DND-41 (cell line): ENCODE measurements at regions not wholly inside any gene's neighbourhood (a gene's known extent, or its start where the extent isn't known, plus 50 kb on each side); places are given as distances from the start of the nearest gene placed in this dataset.

Source experiments
- ATAC-seq: fragments of 200-7000 bp; cut with Tn5 transposase; 3 replicates; pipeline ENCODE4 v1.9.1; 2021; ENCODE audit warnings: low read depth; ENCODE audit not compliant: insufficient read depth
- DNase-seq: peaks from one replicate; pipeline ENCODE4 v3.0.0-alpha.2; 2020
- H2AFZ ChIP-seq: 2 replicates; pipeline ENCODE4 v1.6.0; 2012; ENCODE audit warnings: low read depth, low read length
- H3K27ac ChIP-seq: 2 replicates; pipeline ENCODE4 v1.5.1; 2012; ENCODE audit warnings: low read length, inconsistent platforms
- H3K27me3 ChIP-seq: fragments of 200-600 bp; sonication (generic); 2 replicates; pipeline ENCODE4 v1.6.0; 2012; ENCODE audit warnings: low read length, mild to moderate bottlenecking, inconsistent platforms; ENCODE audit not compliant: insufficient read depth, poor library complexity
- H3K36me3 ChIP-seq: 2 replicates; pipeline ENCODE4 v1.5.1; 2012; ENCODE audit warnings: low read length, inconsistent platforms; ENCODE audit not compliant: insufficient read depth
- H3K4me1 ChIP-seq: 2 replicates; pipeline ENCODE4 v1.5.1; 2012; ENCODE audit warnings: mild to moderate bottlenecking, low read length; ENCODE audit not compliant: insufficient read depth
- H3K4me2 ChIP-seq: 2 replicates; pipeline ENCODE4 v1.6.0; 2012; ENCODE audit warnings: mild to moderate bottlenecking, moderate library complexity, low read length, inconsistent platforms; ENCODE audit not compliant: insufficient read depth
- H3K4me3 ChIP-seq, 2 experiments: fragments of 200-600 bp in 1 of 2; shearing (Covaris generic) in 1 of 2; 2 replicates each; pipeline ENCODE4 v1.5.1; 2012 to 2016; ENCODE audit warnings: inconsistent platforms in 2 of 2, low read length in 2 of 2, mild to moderate bottlenecking in 2 of 2, low read depth in 1 of 2, moderate library complexity in 1 of 2
- H3K79me2 ChIP-seq: 2 replicates; pipeline ENCODE4 v1.6.0; 2012; ENCODE audit warnings: low read length, inconsistent platforms; ENCODE audit not compliant: insufficient read depth
- H3K9ac ChIP-seq: 2 replicates; pipeline ENCODE4 v1.6.0; 2012; ENCODE audit warnings: low read depth, mild to moderate bottlenecking, inconsistent platforms, low read length, moderate library complexity
- H3K9me3 ChIP-seq: 2 replicates; pipeline ENCODE4 v1.5.1; 2012; ENCODE audit warnings: low read length, moderate library complexity, mild to moderate bottlenecking, inconsistent platforms; ENCODE audit not compliant: insufficient read depth, severe bottlenecking
- H4K20me1 ChIP-seq: 2 replicates; pipeline ENCODE4 v1.6.0; 2012; ENCODE audit warnings: low read length; ENCODE audit not compliant: insufficient read depth
- CTCF ChIP-seq: IDR thresholded peaks from 2 replicates; pipeline ENCODE4 v1.5.1; 2012; ENCODE audit warnings: borderline replicate concordance, low read length, moderate library complexity, mild to moderate bottlenecking; ENCODE audit not compliant: poor library complexity, severe bottlenecking; ENCODE audit errors: extremely low read depth
- EZH2 ChIP-seq: IDR thresholded peaks from 3 replicates; pipeline ENCODE4 v1.6.1; 2012; ENCODE audit warnings: borderline replicate concordance, low read depth, mild to moderate bottlenecking, moderate library complexity, low read length, inconsistent platforms; ENCODE audit not compliant: severe bottlenecking

DNA sequence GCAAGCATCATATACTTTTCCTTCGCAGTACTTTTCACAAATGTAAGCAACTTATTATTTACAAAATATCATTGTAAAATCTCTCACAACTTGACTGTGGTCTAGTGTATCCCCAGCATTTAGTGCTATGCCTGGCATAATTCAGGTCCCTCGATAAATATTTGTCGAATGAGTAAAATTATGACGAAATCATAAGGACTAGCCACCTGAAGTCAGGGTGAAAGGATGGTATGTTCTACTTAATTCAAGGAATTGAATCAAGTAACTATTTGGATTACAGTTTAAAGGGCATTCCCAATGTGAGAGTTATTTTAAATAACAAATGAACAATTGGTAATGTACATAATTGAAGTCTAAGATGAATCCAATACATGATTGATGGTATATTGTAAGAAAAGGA lies 393.0 kb upstream of the SLC35B3 start:
- Histone ChIP-seq H2AFZ (no peak overlapping the region), H3K36me3 (no peaks in the 10 kb centered on the region), H3K4me2 (no peak overlapping the region), H3K27me3 (no peaks in the 10 kb centered on the region), H3K9ac (no peak overlapping the region), H3K9me3 (no peaks in the 10 kb centered on the region), H3K4me3 (no peak overlapping the region), H4K20me1 (no peaks in the 10 kb centered on the region), H3K79me2 (no peaks in the 10 kb centered on the region), H3K4me1 (no peaks in the 10 kb centered on the region), H3K27ac (no peak overlapping the region)
- ATAC-seq (no peak), DNase-seq (no peak)
- TF ChIP-seq CTCF = no peak
- TF ChIP-seq EZH2 = no peak

- Histone ChIP-seq H3K4me3 (no peak overlapping the region), H3K4me2 (no peak overlapping the region), H3K9me3 (no peaks in the 10 kb centered on the region), H3K9ac (no peak overlapping the region), H3K27me3 (no peaks in the 10 kb centered on the region), H3K27ac (no peak overlapping the region), H3K4me1 (no peaks in the 10 kb centered on the region), H3K36me3 (no peaks in the 10 kb centered on the region), H3K79me2 (no peaks in the 10 kb centered on the region), H4K20me1 (no peaks in the 10 kb centered on the region), H2AFZ (no peak overlapping the region)
- DNase-seq (no peak), ATAC-seq (no peak)
- no peak for TF ChIP-seq EZH2
- no peak for TF ChIP-seq CTCF
Measured at GRCh38 chr6:8825726-8826125, 390.4 kb upstream of the SLC35B3 start.

- ATAC-seq (no peak), DNase-seq (no peak)
- H3K36me3 ChIP-seq = no peaks in the 10 kb centered on the region
- no peak overlapping the region for H2AFZ ChIP-seq
- H3K9ac ChIP-seq = no peak overlapping the region
- no peak overlapping the region for H3K4me2 ChIP-seq
- H4K20me1 ChIP-seq = no peaks in the 10 kb centered on the region
- H3K27me3 ChIP-seq = no peaks in the 10 kb centered on the region
- H3K79me2 ChIP-seq = no peaks in the 10 kb centered on the region
- no peak overlapping the region for H3K4me3 ChIP-seq
- H3K27ac ChIP-seq = no peak overlapping the region
- H3K9me3 ChIP-seq = no peaks in the 10 kb centered on the region
- TF ChIP-seq EZH2 = no peak
- TF ChIP-seq CTCF = no peak
- H3K4me1 ChIP-seq = no peaks in the 10 kb centered on the region
Measured at GRCh38 chr6:8821981-8822381, 386.6 kb upstream of the SLC35B3 start.

DNA sequence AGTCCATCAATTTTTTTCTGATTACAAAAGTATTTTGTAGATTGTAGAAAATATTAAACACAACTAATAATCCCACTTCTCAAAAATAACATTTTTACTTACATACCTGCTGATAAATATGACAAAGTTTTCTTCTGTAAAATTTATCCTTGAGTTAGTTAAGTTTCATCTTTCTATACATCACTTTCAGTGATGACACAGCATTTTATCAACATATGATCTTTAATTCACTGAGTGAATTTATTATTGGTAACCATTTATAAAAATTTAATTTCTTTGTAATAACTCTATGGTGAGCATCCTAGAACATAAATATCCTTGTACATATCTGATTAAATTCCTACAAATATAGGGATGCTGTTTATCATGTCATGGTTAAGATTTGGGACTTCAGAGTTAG lies 385.0 kb upstream of the SLC35B3 start:
- Histone ChIP-seq H3K79me2 (no peaks in the 10 kb centered on the region), H3K4me3 (no peak overlapping the region), H2AFZ (no peak overlapping the region), H3K27ac (no peak overlapping the region), H4K20me1 (no peaks in the 10 kb centered on the region), H3K9ac (no peak overlapping the region), H3K36me3 (no peaks in the 10 kb centered on the region), H3K4me2 (no peak overlapping the region), H3K9me3 (no peaks in the 10 kb centered on the region), H3K27me3 (no peaks in the 10 kb centered on the region), H3K4me1 (no peaks in the 10 kb centered on the region)
- ATAC-seq (no peak), DNase-seq (no peak)
- TF ChIP-seq CTCF (no peak), EZH2 (no peak)
